CD4-positive, alpha-beta T cell treated with Interleukin-6 for 4 hours (primary cell): ENCODE measurements at regions not wholly inside any gene's neighbourhood (a gene's known extent, or its start where the extent isn't known, plus 50 kb on each side); places are given as distances from the start of the nearest gene placed in this dataset.

Experiments used
- DNase-seq: peaks from one replicate; pipeline ENCODE4 v3.0.0-alpha.2; 2020; ENCODE audit warnings: mixed read lengths

GRCh38 chr6:150713487-150713886, 113.8 kb downstream of the PLEKHG1 start:
- DNase-seq: no peak

- DNase-seq: no peak
Measured at GRCh38 chr6:150713931-150714330, 114.2 kb downstream of the PLEKHG1 start.

- no peak for DNase-seq
Measured at GRCh38 chr6:150715133-150715532, 115.4 kb downstream of the PLEKHG1 start.

GRCh38 chr6:150717419-150717818, 117.7 kb downstream of the PLEKHG1 start:
- no peak for DNase-seq

GRCh38 chr6:150719099-150719766, 119.5 kb downstream of the PLEKHG1 start:
- no peak for DNase-seq

GRCh38 chr6:150719831-150720230, 120.1 kb downstream of the PLEKHG1 start:
- no peak for DNase-seq

GRCh38 chr6:150720774-150721233, 121.1 kb downstream of the PLEKHG1 start:
- no peak for DNase-seq

GRCh38 chr6:150721418-150722266, 122.0 kb downstream of the PLEKHG1 start:
- DNase-seq: no peak

GRCh38 chr6:150722614-150723344, 123.1 kb downstream of the PLEKHG1 start:
- DNase-seq: no peak

GRCh38 chr6:150723345-150723658, 123.6 kb downstream of the PLEKHG1 start:
- DNase-seq: no peak

- DNase-seq: no peak
Measured at GRCh38 chr6:150723857-150724256, 124.2 kb downstream of the PLEKHG1 start.

- DNase-seq: no peak
Measured at GRCh38 chr6:150725795-150726194, 126.1 kb downstream of the PLEKHG1 start.

- no peak for DNase-seq
Measured at GRCh38 chr6:150729188-150729748, 129.6 kb downstream of the PLEKHG1 start.

GRCh38 chr6:150730801-150731457, 131.2 kb downstream of the PLEKHG1 start:
- no peak for DNase-seq

- no peak for DNase-seq
Measured at GRCh38 chr6:150732765-150733539, 132.6 kb upstream of the MTHFD1L start.

GRCh38 chr6:150733726-150734125, 131.8 kb upstream of the MTHFD1L start:
- DNase-seq: no peak

GRCh38 chr6:150734235-150734634, 131.3 kb upstream of the MTHFD1L start:
- no peak for DNase-seq

- no peak for DNase-seq
Measured at GRCh38 chr6:150735341-150735851, 130.1 kb upstream of the MTHFD1L start.

GRCh38 chr6:150738092-150738629, 127.3 kb upstream of the MTHFD1L start:
- DNase-seq: no peak

GRCh38 chr6:150739711-150740349, 125.7 kb upstream of the MTHFD1L start:
- no peak for DNase-seq

GRCh38 chr6:150740453-150740852, 125.0 kb upstream of the MTHFD1L start:
- DNase-seq: no peak
